HG02588 (cell line): ENCODE measurements at regions not wholly inside any gene's neighbourhood (a gene's known extent, or its start where the extent isn't known, plus 50 kb on each side); places are given as distances from the start of the nearest gene placed in this dataset.
"Not testable (repeated sequence)": the region's sequence is repeated elsewhere in the genome, so short reads cannot be mapped to it uniquely, and the experiment has no call there.

Experiments used
- ATAC-seq: cut with Tn5 transposase; IDR thresholded peaks from one replicate; pipeline ENCODE4 v1.9.1; 2021; ENCODE audit warnings: mild to moderate bottlenecking, moderate library complexity; ENCODE audit not compliant: unreplicated experiment

DNA sequence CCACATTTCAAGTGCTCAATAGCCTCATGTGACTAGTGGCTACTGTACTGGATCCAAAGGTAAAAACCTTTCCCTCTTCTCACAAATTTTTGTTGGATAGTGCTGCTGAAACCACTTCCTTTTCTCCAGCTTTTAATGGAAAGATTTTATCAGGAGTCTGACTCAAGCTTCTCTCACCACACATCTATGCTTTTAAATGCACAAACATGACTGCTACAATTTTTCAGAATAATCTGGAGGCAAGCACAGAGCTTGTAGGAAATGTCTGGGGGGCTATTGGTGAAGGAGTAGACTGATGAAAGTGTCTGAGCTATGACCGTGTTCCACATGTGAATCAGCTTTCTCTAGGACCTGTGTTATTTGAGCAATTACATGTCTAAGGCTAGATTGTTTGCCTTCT is 101.1 kb upstream of the FAT3 start:
- no peak for ATAC-seq

DNA sequence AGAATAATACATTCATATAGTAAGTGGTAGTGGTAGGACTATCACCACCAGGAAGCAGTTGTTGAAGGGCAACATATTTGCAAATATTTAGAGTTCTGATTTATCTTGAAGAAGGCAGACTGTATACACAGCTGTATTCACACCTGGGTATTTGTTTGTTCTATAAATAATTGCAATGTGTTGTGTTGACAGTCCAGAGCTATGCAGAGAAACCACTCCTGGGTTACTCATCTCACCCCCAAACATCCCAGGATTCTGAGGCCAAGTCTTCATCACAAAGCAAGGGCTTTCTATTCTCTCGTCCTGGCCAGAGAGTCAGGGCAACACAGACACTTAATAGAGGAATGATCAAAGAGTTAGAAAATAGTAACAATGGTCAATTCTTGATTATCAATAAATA is 102.1 kb upstream of the FAT3 start:
- ATAC-seq, result no peak

DNA sequence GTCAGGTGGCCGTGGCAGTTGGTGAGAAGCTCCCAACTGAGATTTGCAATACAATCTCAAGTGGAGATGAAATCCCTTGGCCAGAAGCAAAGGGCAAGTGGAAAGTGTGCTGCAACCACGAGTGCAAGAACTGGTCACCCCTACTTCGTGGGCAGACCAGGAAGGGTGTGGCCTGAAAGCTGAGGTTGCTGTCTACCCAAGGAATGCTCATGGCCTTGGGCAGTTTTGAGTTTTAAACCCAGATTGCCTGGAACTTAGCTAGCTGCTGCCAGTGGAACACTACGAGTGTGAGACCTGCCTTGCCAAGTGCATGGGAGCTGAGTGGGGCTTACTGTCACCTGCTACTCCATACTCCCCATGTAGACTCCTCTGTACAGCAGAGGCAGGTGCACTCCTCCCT is 113.3 kb upstream of the FAT3 start:
- no peak for ATAC-seq

DNA sequence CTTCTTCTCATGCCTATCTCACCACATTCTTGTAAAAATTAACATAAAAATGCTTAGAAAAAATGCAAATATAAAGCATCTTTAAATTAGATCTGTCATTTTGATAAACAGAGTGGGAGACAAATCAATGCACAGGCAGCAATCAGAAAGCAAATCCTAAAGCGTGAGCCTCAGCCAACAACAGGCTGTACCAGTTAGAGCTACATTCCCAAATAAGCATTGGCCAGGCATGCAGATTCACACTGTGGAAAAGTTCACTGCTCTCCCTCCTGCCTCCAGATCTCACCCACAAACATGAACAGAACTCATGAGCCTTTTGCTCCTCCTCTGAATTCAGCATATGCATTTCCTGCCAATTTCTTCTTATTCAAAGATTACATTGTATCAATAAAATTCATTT is 115.2 kb upstream of the FAT3 start:
- no peak for ATAC-seq

DNA sequence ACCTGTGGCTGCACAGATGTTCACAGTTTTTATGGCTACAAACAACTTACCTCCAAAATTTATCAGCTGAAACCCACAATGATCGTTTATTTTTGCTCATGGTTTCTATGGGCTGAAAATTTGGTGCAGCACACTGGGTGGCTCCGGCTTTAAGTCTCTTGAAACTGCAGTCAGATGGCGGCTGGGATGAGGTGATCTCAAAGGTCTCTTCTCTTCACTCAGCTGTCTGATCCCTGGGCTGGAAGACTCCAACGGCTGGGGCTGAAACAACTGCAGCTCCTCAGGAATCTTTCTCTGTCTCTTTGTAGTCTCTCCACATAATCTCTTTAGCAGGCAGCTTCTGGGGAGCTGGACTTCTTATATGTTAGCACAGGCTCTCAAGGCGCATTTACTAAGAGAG is 117.3 kb upstream of the FAT3 start:
- ATAC-seq, result no peak

DNA sequence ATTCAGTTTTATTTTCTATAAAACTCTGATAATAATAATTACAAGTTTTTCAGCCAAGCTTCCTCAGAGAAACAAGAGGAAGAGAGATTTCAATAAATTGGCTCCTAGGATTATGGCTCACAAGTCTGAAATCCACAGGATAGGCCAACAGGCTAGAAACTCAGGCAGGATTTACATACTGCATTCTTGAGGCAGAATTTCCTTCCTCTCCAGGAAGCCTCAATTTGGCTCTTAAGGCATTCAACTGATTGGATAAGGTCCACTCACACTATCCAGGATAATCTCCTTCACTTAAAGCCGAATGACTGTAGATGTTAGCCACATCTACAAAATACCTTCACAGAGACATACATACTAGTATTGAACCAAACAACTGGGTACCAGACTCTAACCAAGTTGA is 120.3 kb upstream of the FAT3 start:
- no peak for ATAC-seq

DNA sequence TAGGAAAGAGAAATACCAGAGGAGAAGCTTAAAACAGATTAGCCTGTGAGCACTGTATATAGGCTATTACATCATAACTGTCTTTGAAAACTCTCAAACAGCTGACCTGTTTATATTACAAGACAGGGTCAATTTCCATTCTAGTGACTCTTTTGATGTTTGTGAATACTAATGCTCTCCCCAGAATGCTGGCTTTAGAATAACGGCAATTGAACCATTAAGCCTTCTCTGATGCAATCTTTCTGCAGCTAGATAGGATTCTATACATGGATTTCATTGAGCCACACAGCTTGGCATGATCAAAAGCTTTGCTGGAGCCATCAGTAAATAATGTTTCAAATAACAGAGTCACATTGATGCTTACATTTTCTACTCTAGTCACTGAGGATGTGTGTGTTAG is 122.7 kb upstream of the FAT3 start:
- no peak for ATAC-seq

DNA sequence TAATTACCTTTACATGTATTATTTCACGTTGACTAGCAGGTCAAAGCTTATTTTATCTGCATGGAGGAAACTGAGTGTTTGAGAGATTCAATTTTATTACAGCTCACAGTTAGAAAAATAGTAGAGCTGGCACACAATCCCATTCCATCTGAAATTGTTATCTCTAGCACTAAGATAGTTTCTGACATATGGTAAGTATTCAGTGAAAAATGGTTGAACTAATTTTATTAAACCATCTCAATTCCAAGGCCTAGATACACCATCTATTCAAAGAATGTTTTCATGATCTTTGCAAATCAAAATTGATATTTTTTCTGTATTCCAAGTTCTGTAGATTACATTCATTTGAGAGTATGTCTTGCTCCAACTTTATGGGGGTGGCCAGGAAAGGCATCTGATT is 125.4 kb upstream of the FAT3 start:
- ATAC-seq, result no peak

DNA sequence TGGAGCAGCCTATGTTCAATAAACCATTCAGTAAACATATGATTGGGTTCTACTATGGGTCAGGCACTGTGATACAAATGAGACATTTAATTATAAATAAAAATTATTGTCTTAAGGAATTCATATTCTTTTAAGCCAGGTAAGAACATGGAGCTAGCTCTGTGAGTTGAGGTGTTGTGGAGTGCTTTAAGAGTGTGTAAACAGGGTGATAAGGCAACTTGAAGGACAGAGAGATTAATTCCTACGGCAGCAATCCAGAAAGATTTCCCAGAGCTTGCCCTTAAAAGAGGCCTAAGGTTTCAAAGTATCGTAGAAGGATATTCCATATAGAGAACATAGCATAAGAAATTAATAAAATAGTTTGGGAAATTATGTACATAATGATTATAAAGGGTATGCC is 126.4 kb upstream of the FAT3 start:
- ATAC-seq, result no peak

DNA sequence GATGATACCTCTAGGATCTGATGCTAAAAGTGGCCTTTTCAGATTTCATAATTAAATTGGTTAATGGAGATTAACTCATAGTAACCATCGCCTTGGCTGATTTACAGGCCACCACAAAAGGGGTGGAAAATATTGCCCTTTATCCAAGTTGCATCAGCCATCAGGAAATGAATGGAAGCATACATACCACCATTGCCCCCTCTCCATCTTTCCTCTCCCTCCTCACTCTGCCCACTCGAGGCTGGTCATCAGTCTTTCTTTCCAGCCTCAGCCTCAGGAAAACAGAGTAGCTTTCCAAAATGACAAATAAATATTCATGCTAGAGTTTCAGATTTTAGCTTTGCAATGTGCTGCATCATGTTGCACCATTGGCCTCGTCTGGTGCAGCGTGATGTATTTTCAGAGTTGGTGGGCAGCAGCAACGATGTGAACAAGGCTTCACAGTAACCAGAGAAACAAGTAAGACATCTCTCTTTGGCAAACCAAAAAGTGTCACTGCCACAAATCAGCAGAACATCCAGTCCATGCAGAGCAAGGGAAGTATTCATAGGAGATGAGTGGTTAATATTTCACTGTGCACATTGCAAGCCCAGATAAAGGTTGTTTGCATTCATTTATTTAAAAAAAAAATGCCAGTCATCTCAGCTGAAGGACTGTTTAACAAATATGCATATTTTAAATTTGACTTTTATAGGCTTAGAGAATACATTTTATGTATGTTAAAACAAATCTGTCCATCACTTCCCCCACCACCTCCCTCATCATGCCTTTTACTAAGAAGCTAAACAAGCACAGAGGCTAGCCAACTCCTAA is 136.7 kb upstream of the FAT3 start:
- no peak for ATAC-seq

DNA sequence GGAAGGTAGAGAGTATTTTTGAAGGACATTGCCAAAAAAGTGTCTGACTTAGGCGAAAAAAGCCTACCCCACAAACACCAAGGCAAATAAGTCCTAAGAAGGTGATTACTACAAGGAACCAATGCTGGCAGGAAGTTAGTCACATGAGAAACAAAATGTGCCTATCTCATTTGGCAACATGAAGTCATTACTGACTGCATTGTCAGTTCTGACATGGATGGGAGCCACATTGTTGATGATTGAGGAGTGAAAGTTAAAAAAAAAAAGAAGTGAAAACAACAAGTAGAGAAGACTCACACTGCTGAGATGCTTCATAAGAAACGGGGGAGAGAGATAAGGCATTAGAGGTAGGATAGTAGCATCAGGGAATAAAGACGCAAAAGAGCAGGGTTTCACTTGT is 141.5 kb upstream of the FAT3 start:
- ATAC-seq, result no peak

DNA sequence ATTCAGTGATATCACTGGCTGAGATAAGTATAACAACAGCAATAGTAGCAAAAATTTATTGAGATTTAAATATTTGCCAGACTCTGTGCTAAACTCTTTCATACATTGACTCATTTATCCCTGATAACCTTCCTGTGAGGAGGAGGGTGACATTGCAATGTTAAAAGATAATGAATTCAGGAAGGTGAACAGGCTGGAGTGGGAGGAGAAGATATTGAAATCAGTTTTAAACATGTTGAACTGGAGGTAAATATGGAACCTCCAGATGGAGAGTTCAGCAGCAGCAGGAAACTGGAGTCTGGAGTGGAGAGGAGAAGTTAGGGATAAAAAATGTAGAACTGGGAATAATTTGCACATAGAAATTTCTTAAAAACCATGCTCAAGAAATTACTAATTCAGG is 142.0 kb upstream of the FAT3 start:
- ATAC-seq, result no peak

DNA sequence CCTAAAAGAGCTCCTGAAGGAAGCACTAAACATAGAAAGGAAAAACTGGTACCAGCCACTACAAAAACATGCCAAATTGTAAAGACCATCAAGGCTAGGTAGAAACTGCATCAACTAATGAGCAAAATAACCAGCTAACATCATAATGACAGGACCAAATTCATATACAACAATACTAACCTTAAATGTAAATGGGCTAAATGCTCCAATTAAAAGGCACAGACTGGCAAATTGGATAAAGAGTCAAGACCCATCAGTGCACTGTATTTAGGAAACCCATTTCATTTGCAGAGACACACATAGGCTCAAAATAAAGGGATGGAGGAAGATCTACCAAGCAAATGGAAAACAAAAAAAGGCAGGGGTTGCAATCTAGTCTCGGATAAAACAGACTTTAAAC is 150.1 kb upstream of the FAT3 start:
- ATAC-seq, result not testable (repeated sequence)

DNA sequence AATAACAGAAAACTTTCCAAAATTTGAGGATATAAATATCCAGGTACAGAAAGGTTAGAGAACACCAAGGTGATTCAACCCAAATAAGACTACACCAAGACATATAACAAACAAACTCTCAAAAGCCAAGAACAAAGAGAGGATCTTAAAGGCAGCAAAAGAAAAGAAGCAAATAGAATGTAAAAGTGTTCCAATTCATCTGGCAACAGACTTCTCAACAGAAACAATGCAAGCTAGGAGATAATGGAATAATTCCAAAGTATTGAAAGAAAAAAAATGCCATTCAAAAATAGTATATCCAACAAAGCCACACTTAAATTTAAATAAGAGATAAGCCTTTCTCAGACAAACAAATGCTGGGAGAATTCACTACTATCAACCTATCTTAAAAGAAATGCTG is 153.0 kb upstream of the FAT3 start:
- ATAC-seq, result no peak

DNA sequence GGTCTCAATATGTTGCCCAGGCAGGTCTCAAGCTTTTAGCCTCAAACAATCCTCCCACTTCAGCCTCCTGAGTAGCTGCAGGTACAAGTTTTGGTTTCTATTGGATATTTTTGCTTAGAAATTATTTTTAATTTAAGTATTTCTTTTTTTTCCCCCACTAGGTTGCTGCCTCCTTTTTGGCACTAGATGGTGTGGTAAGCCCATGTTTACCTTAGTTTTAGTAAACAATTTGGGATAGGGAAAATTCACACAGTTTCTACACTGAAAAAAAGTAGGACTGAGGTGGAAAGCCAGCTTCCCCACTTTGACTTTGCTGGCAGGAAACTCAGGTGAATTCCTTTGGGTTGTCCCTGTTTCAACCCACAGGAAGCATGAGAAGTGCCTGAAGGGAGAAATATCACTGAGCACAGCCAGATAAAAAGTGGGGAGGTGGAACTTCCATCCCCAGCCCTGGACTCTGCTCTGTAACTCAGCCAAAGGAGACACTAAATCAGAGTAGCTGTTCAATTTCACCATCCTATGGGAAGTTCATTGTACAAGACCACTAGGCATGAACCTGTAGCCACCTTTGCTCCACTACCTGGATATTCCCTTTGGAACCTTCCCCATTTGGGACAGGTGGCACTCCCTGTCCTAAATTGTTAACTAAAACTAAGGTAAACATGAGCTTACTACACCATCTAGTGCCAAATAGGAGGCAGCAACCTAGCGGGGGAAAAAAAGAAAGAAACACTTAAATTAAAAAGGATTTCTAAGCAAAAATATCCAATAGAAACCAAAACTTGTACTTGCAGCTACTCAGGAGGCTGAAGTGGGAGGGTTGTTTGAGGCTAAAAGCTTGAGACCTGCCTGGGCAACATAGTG is 154.4 kb upstream of the FAT3 start:
- ATAC-seq, result no peak

DNA sequence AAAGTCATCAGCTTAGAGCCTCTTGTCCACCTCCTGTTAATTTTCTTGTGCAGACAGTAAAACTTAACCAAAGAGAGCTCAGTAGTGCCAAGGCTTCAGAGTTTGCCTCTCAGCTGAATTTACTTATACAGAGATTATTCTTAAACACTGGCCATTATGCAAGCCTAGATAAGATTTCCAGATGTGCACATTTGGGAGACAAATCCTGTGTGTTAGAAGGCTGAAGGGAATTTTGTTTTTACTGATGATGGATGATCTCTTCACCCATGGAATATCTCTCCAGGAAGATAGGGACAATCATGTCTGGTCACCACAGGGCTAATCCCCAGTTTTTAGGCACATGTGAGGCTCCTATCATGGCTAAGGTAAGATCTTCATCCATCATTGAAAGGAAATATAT is 157.6 kb upstream of the FAT3 start:
- ATAC-seq, result no peak

DNA sequence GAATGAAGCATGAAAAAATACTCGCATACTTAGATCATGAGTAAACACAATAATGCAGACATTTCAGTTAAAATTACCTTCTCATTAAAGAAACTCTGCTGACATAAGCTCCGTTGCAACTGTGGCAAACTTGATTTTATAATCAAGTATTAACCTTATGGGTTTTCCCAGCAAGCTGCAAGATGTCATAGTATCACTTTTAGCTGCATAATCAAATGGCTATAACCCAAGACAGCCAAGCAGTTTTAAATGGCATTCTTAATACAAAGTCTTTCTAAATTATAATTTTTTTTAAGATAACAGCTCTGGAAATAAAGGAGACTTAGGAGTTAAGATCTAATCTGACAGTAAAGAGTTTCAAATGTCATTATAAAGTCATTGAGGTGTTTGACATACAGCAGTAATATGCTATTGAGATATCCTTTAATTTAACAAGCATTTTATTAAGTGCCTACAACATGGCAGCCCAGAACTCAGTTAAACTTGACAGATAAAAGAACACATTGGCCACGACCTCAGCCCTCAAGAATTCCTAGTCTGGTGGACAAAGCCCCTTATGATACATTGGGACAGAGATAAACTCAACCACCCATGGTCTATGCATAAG is 163.1 kb upstream of the FAT3 start:
- no peak for ATAC-seq

DNA sequence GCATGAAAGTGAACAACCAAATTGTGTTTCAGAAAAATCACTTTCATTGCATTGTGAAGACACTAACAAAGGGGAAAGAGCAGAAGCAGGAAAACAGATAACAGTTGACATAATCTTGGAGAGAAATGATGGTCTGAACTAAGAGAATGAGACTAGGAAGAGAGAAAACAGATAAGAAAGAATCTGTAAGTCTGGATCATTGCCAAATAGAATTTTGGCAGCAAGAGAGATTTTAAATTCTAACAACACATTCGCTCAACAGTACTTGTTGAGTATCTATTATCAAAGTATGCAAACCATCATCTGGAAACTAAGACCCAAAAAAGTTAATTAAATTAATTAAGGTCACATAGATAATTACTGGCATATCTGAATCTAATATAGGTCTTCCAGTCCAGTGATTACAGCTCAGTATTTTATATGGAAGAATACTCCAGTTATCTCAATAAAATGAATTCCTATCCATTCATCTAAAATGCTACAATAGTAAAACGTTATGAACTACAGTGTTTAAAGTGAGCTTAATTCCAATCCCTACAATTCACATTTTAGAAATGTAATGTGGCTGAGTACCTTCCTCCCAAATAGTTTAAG is 166.7 kb upstream of the FAT3 start:
- no peak for ATAC-seq

DNA sequence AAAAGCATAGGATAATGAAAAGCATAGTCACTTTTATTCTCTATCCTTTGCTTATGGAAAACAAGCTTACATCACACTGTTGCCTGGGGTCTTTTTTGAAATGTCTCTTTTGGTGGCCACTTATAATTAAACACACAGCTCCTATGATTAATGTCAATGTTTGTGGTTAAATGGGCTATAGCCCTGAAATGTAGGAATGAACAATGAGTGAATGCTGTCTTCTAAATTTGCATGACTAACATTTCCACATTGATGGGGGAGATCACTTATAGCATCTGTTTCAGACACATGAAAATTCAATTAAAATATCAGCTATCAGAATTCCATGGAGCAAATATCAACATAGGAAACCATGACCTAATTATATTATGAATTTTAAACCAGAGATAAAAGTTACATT is 171.4 kb upstream of the FAT3 start:
- no peak for ATAC-seq

DNA sequence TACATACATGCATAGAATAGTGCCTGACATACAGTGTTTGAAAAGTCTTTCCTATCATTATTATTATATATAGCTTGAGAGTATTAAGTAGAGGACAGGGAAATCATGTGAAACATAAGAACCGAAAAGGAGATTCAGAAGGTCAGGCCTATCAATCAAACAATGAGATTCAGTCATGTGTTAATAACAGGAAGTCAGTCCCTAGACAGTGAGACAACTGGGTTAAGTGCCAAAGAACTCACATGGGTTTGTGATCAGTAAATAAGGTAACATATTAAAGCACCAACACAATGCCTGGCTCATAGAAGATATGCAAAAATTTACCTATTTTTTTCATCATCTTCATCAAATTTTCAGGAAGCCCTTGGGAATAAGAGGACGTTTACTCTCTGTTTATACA is 174.3 kb upstream of the FAT3 start:
- no peak for ATAC-seq

DNA sequence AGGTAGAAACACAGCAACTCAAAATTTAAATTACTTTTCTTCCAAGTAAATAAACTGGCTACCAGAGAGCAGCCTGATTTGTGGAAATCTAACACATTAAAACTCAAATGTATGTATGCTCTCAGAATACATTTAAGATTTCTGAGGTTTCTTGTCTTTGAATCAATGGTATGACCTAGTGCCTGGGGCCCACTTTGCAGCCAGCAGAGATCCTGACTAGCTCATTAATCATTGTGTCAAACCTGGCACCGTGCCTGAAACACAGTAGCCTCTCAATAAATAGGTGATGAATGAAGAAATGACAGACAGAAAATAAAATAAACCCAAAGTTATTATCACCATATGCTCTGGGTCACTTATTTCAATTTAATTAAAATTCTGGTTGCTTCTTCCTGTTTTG is 176.2 kb upstream of the FAT3 start:
- no peak for ATAC-seq

DNA sequence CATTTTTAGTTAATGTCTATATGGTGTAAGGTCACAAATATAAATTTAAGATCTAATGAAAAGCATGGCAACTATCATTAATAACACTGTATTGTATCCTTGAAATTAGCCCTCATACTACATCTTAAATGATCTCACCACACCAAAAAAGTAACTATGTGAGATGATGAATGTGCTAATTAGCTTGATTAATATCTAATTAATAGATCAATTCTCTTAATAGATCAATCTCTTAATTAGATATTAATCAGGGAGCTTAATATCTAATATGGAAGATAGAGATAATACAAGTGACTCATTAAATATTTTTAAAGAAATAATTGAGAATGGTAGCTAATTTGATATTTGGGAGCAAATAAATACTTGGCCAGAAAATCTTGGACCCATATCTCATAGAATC is 178.5 kb upstream of the FAT3 start:
- ATAC-seq, result no peak
